ENCODE measurements at regions not wholly inside any gene's neighbourhood (a gene's known extent, or its start where the extent isn't known, plus 50 kb on each side); places are given as distances from the start of the nearest gene placed in this dataset.

- Histone ChIP-seq H3K4me1 (no peaks in the 10 kb centered on the region), H3K9ac (no peak overlapping the region), H3K27ac (no peak overlapping the region), H3K36me3 (no peaks in the 10 kb centered on the region), H3K4me3 (no peak overlapping the region), H3K4me2 (no peak overlapping the region), H3K27me3 (no peaks in the 10 kb centered on the region), H3K9me3 (replicated peaks in 1 of 11) (peaks cover 0 to 18% (median 0%) of the 10 kb centered on the region in 11 experiments; a peak in 5 of 22 replicates), H4K20me1 (no peaks in the 10 kb centered on the region)
- TF ChIP-seq Cebpa-rat (IDR thresholded peaks at IDR 0.05): no peak
Observed at GRCh38 chr9:115524453-115525059, 406.6 kb upstream of the TNC start.

- H3K27ac ChIP-seq: no peak overlapping the region
Observed at GRCh38 chr9:115525111-115526058, 407.4 kb upstream of the TNC start.

GRCh38 chr9:115531410-115532125, 413.6 kb upstream of the TNC start:
- no peaks in the 10 kb centered on the region for H3K9me3 ChIP-seq (replicated peaks in 1 of 11)
- H4K20me1 ChIP-seq: no peaks in the 10 kb centered on the region
- no peak for TF ChIP-seq Cebpa-rat (IDR thresholded peaks at IDR 0.05)
- no peak overlapping the region for H3K4me3 ChIP-seq
- no peak overlapping the region for H3K27ac ChIP-seq
- H3K4me2 ChIP-seq: no peak overlapping the region
- H3K4me1 ChIP-seq: no peaks in the 10 kb centered on the region
- no peaks in the 10 kb centered on the region for H3K36me3 ChIP-seq
- H3K27me3 ChIP-seq: no peaks in the 10 kb centered on the region
- no peak overlapping the region for H3K9ac ChIP-seq

More at GRCh38 chr9:115525111-115526058, 407.4 kb upstream of the TNC start:
- no peak for TF ChIP-seq Cebpa-rat (IDR thresholded peaks at IDR 0.05)
- no peaks in the 10 kb centered on the region for H3K4me1 ChIP-seq
- no peak overlapping the region for H3K4me2 ChIP-seq
- no peaks in the 10 kb centered on the region for H3K27me3 ChIP-seq
- peaks cover 0 to 18% (median 0%) of the 10 kb centered on the region in 11 experiments; a peak in 5 of 22 replicates for H3K9me3 ChIP-seq (replicated peaks in 1 of 11)
- no peak overlapping the region for H3K9ac ChIP-seq
- H4K20me1 ChIP-seq: no peaks in the 10 kb centered on the region
- no peak overlapping the region for H3K4me3 ChIP-seq
- H3K36me3 ChIP-seq: no peaks in the 10 kb centered on the region

GRCh38 chr9:115533511-115533910, 415.6 kb upstream of the TNC start:
- no peak for TF ChIP-seq Cebpa-rat (IDR thresholded peaks at IDR 0.05)
- Histone ChIP-seq H3K9ac (no peak overlapping the region), H3K4me3 (no peak overlapping the region)

GRCh38 chr9:115540091-115540490, 422.1 kb upstream of the TNC start:
- Histone ChIP-seq H3K27me3 (no peaks in the 10 kb centered on the region), H3K4me1 (no peaks in the 10 kb centered on the region), H3K27ac (no peak overlapping the region), H3K9me3 (replicated peaks in 1 of 11) (no peaks in the 10 kb centered on the region), H3K4me2 (no peak overlapping the region), H3K36me3 (no peaks in the 10 kb centered on the region), H3K4me3 (no peak overlapping the region), H3K9ac (no peak overlapping the region), H4K20me1 (no peaks in the 10 kb centered on the region)
- TF ChIP-seq Cebpa-rat (IDR thresholded peaks at IDR 0.05): no peak

More at GRCh38 chr9:115533511-115533910, 415.6 kb upstream of the TNC start:
- H3K4me2 ChIP-seq: no peak overlapping the region
- H4K20me1 ChIP-seq: no peaks in the 10 kb centered on the region
- H3K27me3 ChIP-seq: no peaks in the 10 kb centered on the region
- H3K27ac ChIP-seq: no peak overlapping the region
- no peaks in the 10 kb centered on the region for H3K9me3 ChIP-seq (replicated peaks in 1 of 11)
- no peaks in the 10 kb centered on the region for H3K4me1 ChIP-seq
- H3K36me3 ChIP-seq: no peaks in the 10 kb centered on the region

GRCh38 chr9:115543511-115543910, 425.6 kb upstream of the TNC start:
- TF ChIP-seq Cebpa-rat (IDR thresholded peaks at IDR 0.05): no peak
- no peak overlapping the region for H3K27ac ChIP-seq
- no peaks in the 10 kb centered on the region for H3K4me1 ChIP-seq
- H4K20me1 ChIP-seq: no peaks in the 10 kb centered on the region
- no peaks in the 10 kb centered on the region for H3K9me3 ChIP-seq (replicated peaks in 1 of 11)
- no peaks in the 10 kb centered on the region for H3K27me3 ChIP-seq
- H3K4me2 ChIP-seq: no peak overlapping the region
- no peak overlapping the region for H3K4me3 ChIP-seq
- H3K9ac ChIP-seq: no peak overlapping the region
- H3K36me3 ChIP-seq: no peaks in the 10 kb centered on the region

GRCh38 chr9:115548609-115549260, 430.8 kb upstream of the TNC start:
- Histone ChIP-seq H3K27me3 (no peaks in the 10 kb centered on the region), H3K4me3 (no peak overlapping the region), H3K4me1 (peaks cover 0 to 13% (median 0%) of the 10 kb centered on the region in 10 experiments; a peak in 2 of 20 replicates), H3K27ac (no peak overlapping the region), H3K36me3 (no peaks in the 10 kb centered on the region), H3K9me3 (replicated peaks in 1 of 11) (no peaks in the 10 kb centered on the region), H3K9ac (no peak overlapping the region), H4K20me1 (no peaks in the 10 kb centered on the region), H3K4me2 (no peak overlapping the region)
- TF ChIP-seq Cebpa-rat (IDR thresholded peaks at IDR 0.05): no peak

GRCh38 chr9:115551396-115551795, 433.4 kb upstream of the TNC start:
- Histone ChIP-seq H3K27me3 (no peaks in the 10 kb centered on the region), H3K36me3 (peaks cover 0 to 1% (median 0%) of the 10 kb centered on the region in 11 experiments; a peak in 1 of 22 replicates), H3K9me3 (replicated peaks in 1 of 11) (peaks cover 13 to 21% (median 19%) of the 10 kb centered on the region in 11 experiments), H3K4me3 (no peak overlapping the region), H3K4me1 (peaks cover 0 to 13% (median 0%) of the 10 kb centered on the region in 10 experiments; a peak in 2 of 20 replicates), H4K20me1 (no peaks in the 10 kb centered on the region), H3K27ac (no peak overlapping the region), H3K9ac (no peak overlapping the region), H3K4me2 (no peak overlapping the region)
- no peak for TF ChIP-seq Cebpa-rat (IDR thresholded peaks at IDR 0.05)

Measured in BLaER1 treated with 17β-estradiol and CSF1 and Interleukin-3, amounts not matched to agents 10 nM and 100 nM (cell line).